IMR-90 (cell line): ENCODE measurements at regions not wholly inside any gene's neighbourhood (a gene's known extent, or its start where the extent isn't known, plus 50 kb on each side); places are given as distances from the start of the nearest gene placed in this dataset.

Experiments
- ATAC-seq: fragments of 200-7000 bp; cut with Tn5 transposase; 2 replicates; pipeline ENCODE4 v1.9.1; 2020; ENCODE audit warnings: low read depth, mild to moderate bottlenecking, moderate library complexity
- BruUV-seq: library from RNA; stranded (reverse); fragments of 400-500 nt; replicated peaks from 2 replicates; lab custom pipeline; 2021; lab: Mats Ljungman, UMichigan
- CTCF ChIA-PET: fragments of 300-600 bp; formaldehyde crosslinking; extraction: SDS; loops from one replicate; lab custom pipeline; 2021; ENCODE audit warnings: antibody characterized with exemption; lab: Yijun Ruan, JAX
- POLR2A ChIA-PET: fragments of 300-600 bp; sonication (Branson Sonifier 250); formaldehyde crosslinking; loops from one replicate; lab custom pipeline; 2022; ENCODE audit warnings: antibody characterized with exemption; ENCODE audit not compliant: unreplicated experiment; lab: Charles Lee
- DNase-seq: peaks from one replicate; pipeline ENCODE4 v3.0.0; 2013
- H2AFZ ChIP-seq: replicated peaks from 2 replicates; pipeline ENCODE3; 2013; ENCODE audit warnings: low read length, mild to moderate bottlenecking; ENCODE audit not compliant: poor library complexity
- H2AK5ac ChIP-seq: 2 replicates; pipeline ENCODE4 v1.6.1; 2013; ENCODE audit warnings: low read depth, low read length, inconsistent platforms
- H2AK9ac ChIP-seq: replicated peaks from 2 replicates; pipeline ENCODE3; 2013; ENCODE audit warnings: mild to moderate bottlenecking, low read depth, low read length, moderate library complexity; ENCODE audit not compliant: poor library complexity
- H2BK120ac ChIP-seq: 2 replicates; pipeline ENCODE4 v1.6.1; 2013; ENCODE audit warnings: low read depth, low read length, inconsistent platforms
- H2BK15ac ChIP-seq: 3 replicates; pipeline ENCODE4 v1.6.1; 2013; ENCODE audit warnings: low read depth, low read length, inconsistent platforms
- H2BK20ac ChIP-seq: 2 replicates; pipeline ENCODE4 v1.6.1; 2013; ENCODE audit warnings: low read depth, mild to moderate bottlenecking, inconsistent platforms, low read length, moderate library complexity
- H2BK5ac ChIP-seq: 2 replicates; pipeline ENCODE4 v1.6.1; 2013; ENCODE audit warnings: mild to moderate bottlenecking, low read depth, low read length, inconsistent platforms; ENCODE audit not compliant: poor library complexity, severe bottlenecking
- H3K14ac ChIP-seq: replicated peaks from 2 replicates; pipeline ENCODE4 v1.6.1; 2013; ENCODE audit warnings: low read depth, low read length, inconsistent platforms
- H3K18ac ChIP-seq: 2 replicates; pipeline ENCODE4 v1.6.1; 2013; ENCODE audit warnings: low read depth, low read length, control low read depth
- H3K23ac ChIP-seq: 2 replicates; pipeline ENCODE4 v1.6.1; 2013; ENCODE audit warnings: low read depth, low read length, inconsistent platforms
- H3K27ac ChIP-seq: 2 replicates; pipeline ENCODE4 v1.5.1; 2013; ENCODE audit warnings: mild to moderate bottlenecking, control low read depth, low read length; ENCODE audit not compliant: insufficient read depth
- H3K27me3 ChIP-seq: 2 replicates; pipeline ENCODE4 v1.6.1; 2013; ENCODE audit warnings: low read length; ENCODE audit not compliant: control insufficient read depth, insufficient read depth
- H3K36me3 ChIP-seq: 2 replicates; pipeline ENCODE4 v1.6.1; 2013; ENCODE audit warnings: low read length, mixed read lengths; ENCODE audit not compliant: control insufficient read depth, insufficient read depth
- H3K4ac ChIP-seq: 2 replicates; pipeline ENCODE4 v1.6.1; 2013; ENCODE audit warnings: low read depth, low read length, inconsistent platforms
- H3K4me1 ChIP-seq: 2 replicates; pipeline ENCODE4 v1.6.1; 2013; ENCODE audit warnings: low read length, mixed read lengths; ENCODE audit not compliant: control insufficient read depth, insufficient read depth
- H3K4me2 ChIP-seq: 2 replicates; pipeline ENCODE4 v1.6.1; 2013; ENCODE audit warnings: low read depth, mild to moderate bottlenecking, control low read depth, low read length, moderate library complexity
- H3K4me3 ChIP-seq: 2 replicates; pipeline ENCODE4 v1.5.1; 2013; ENCODE audit warnings: low read depth, mild to moderate bottlenecking, control low read depth, low read length, moderate library complexity; ENCODE audit not compliant: insufficient read depth
- H3K56ac ChIP-seq: 2 replicates; pipeline ENCODE4 v1.6.1; 2013; ENCODE audit warnings: low read length, inconsistent platforms; ENCODE audit not compliant: insufficient read depth; ENCODE audit errors: extremely low read depth
- H3K79me1 ChIP-seq, 2 experiments: 2 replicates each; pipeline ENCODE4 v1.6.1; 2013; ENCODE audit warnings: low read length in 2 of 2, inconsistent platforms in 1 of 2, low read depth in 1 of 2
- H3K9ac ChIP-seq: 2 replicates; pipeline ENCODE4 v1.6.1; 2013; ENCODE audit warnings: low read depth, low read length, control low read depth
- H3K9me1 ChIP-seq: 2 replicates; pipeline ENCODE4 v1.6.1; 2013; ENCODE audit warnings: low read length, inconsistent platforms; ENCODE audit not compliant: insufficient read depth
- H3K9me3 ChIP-seq: 2 replicates; pipeline ENCODE4 v1.6.1; 2013; ENCODE audit warnings: low read length; ENCODE audit not compliant: control insufficient read depth, insufficient read depth
- H4K20me1 ChIP-seq: 2 replicates; pipeline ENCODE4 v1.6.1; 2013; ENCODE audit warnings: low read length, inconsistent platforms; ENCODE audit not compliant: insufficient read depth
- H4K5ac ChIP-seq: 2 replicates; pipeline ENCODE4 v1.6.1; 2013; ENCODE audit warnings: mild to moderate bottlenecking, low read depth, low read length, control low read depth
- H4K8ac ChIP-seq, 2 experiments: 2 replicates each; pipeline ENCODE4 v1.6.1; 2013; ENCODE audit warnings: low read depth in 2 of 2, low read length in 2 of 2, control low read depth in 1 of 2, inconsistent platforms in 1 of 2
- H4K91ac ChIP-seq: 2 replicates; pipeline ENCODE4 v1.6.1; 2013; ENCODE audit warnings: low read depth, low read length, inconsistent platforms; ENCODE audit not compliant: insufficient read depth
- BHLHE40 ChIP-seq: fragments of 150-350 bp; IDR thresholded peaks from 2 replicates; pipeline ENCODE4 v1.6.1; 2016; ENCODE audit warnings: mild to moderate bottlenecking, low read depth, low read length
- CEBPB ChIP-seq: IDR thresholded peaks from 2 replicates; pipeline ENCODE4 v1.6.1; 2012; ENCODE audit warnings: low read depth, low read length, improper control_type of control experiment
- CHD1 ChIP-seq: IDR thresholded peaks from 2 replicates; pipeline ENCODE4 v1.6.1; 2012; ENCODE audit warnings: low read depth, low read length, improper control_type of control experiment
- CTCF ChIP-seq: conservative IDR thresholded peaks from 2 replicates; pipeline ENCODE4 v1.5.1; 2012; ENCODE audit warnings: mild to moderate bottlenecking, low read depth, low read length, improper control_type of control experiment
- ELK1 ChIP-seq: fragments of 150-350 bp; IDR thresholded peaks from 2 replicates; pipeline ENCODE4 v1.6.1; 2016; ENCODE audit warnings: low read depth, mild to moderate bottlenecking, low read length, moderate library complexity, borderline replicate concordance
- FOS ChIP-seq: fragments of 150-350 bp; IDR thresholded peaks from 2 replicates; pipeline ENCODE4 v1.6.1; 2016; ENCODE audit warnings: low read depth, low read length
- MAFK ChIP-seq: IDR thresholded peaks from 2 replicates; pipeline ENCODE4 v1.6.1; 2012; ENCODE audit warnings: low read depth, low read length, improper control_type of control experiment
- MAZ ChIP-seq: IDR thresholded peaks from 2 replicates; pipeline ENCODE4 v1.6.1; 2012; ENCODE audit warnings: low read depth, mild to moderate bottlenecking, low read length, improper control_type of control experiment, moderate library complexity, borderline replicate concordance
- MXI1 ChIP-seq: IDR thresholded peaks from 2 replicates; pipeline ENCODE4 v1.6.1; 2012; ENCODE audit warnings: low read depth, mild to moderate bottlenecking, low read length, moderate library complexity, borderline replicate concordance
- NFE2L2 ChIP-seq: fragments of 150-350 bp; IDR thresholded peaks from 2 replicates; pipeline ENCODE4 v1.6.1; 2016; ENCODE audit warnings: low read depth, mild to moderate bottlenecking, low read length
- POLR2A ChIP-seq: IDR thresholded peaks from 2 replicates; pipeline ENCODE4 v1.6.1; 2012; ENCODE audit warnings: mild to moderate bottlenecking, low read depth, low read length
- RAD21 ChIP-seq: IDR thresholded peaks from 2 replicates; pipeline ENCODE4 v1.6.1; 2012; ENCODE audit warnings: low read length, improper control_type of control experiment
- RCOR1 ChIP-seq: IDR thresholded peaks from 2 replicates; pipeline ENCODE4 v1.6.1; 2012; ENCODE audit warnings: mild to moderate bottlenecking, low read length, improper control_type of control experiment; ENCODE audit not compliant: insufficient replicate concordance
- RFX5 ChIP-seq: IDR thresholded peaks from 2 replicates; pipeline ENCODE4 v1.8.0; 2012; ENCODE audit warnings: low read depth, mild to moderate bottlenecking, low read length, moderate library complexity
- SMC3 ChIP-seq: fragments of 150-350 bp; IDR thresholded peaks from 2 replicates; pipeline ENCODE4 v1.6.1; 2016; ENCODE audit warnings: low read depth, mild to moderate bottlenecking, antibody characterized with exemption, low read length, moderate library complexity
- USF2 ChIP-seq: fragments of 150-350 bp; IDR thresholded peaks from 2 replicates; pipeline ENCODE4 v1.6.1; 2017; ENCODE audit warnings: mild to moderate bottlenecking, antibody characterized with exemption, low read length, low read depth
- WGBS, 2 experiments: methylation state at CpG; one replicate each; pipeline versions ENCODE4 v1.1.5 to v1.1.7; 2013; ENCODE audit warnings: missing lambda C conversion rate in 2 of 2; ENCODE audit not compliant: insufficient read length in 1 of 2; ENCODE audit errors: extremely low coverage in 2 of 2; 5-methylcytosine and 5-hydroxymethylcytosine counted together
- dilution Hi-C: fragments of 300-500 bp; cut with HindIII; formaldehyde crosslinking; loops from one replicate; pipeline ENCODE4 v1.14.3; 2018; ENCODE audit warnings: low sequenced_read_pairs; ENCODE audit not compliant: unreplicated experiment
- in situ Hi-C: fragments of 300-500 bp; cut with MboI; formaldehyde crosslinking; loops from 3 replicates; pipeline ENCODE4 v1.14.3; 2019; ENCODE audit warnings: low sequenced_read_pairs, inconsistent platforms, mixed read lengths
- intact Hi-C: fragments of 100-400 bp; cut with micrococcal nuclease; formaldehyde crosslinking; loops from 2 replicates; pipeline ENCODE4 v1.10.0; 2022

GRCh38 chr18:78420116-78420515 is 559.5 kb upstream of the SALL3 start:
- WGBS, 2 experiments: no CpG with 5 or more reads among the region's 10 CpGs
- intact Hi-C loops: no loop called here

More at GRCh38 chr18:78420116-78420515, 559.5 kb upstream of the SALL3 start:
- Histone ChIP-seq H3K9ac (no peak overlapping the region), H2BK20ac (no peak overlapping the region), H3K56ac (no peak overlapping the region), H3K27ac (no peak overlapping the region), H2AK5ac (no peak overlapping the region), H2AFZ (no peak overlapping the region), H2BK120ac (no peak overlapping the region), H4K91ac (no peak overlapping the region), H3K4me3 (no peak overlapping the region), H4K20me1 (no peaks in the 10 kb centered on the region), H2BK15ac (no peak overlapping the region), H3K36me3 (no peaks in the 10 kb centered on the region), H3K79me1 (no peaks in the 10 kb centered on the region), H3K14ac (no peak overlapping the region), H3K9me3 (peaks cover 25% of the 10 kb centered on the region), H3K4ac (no peak overlapping the region), H3K27me3 (no peaks in the 10 kb centered on the region), H4K5ac (no peak overlapping the region), H4K8ac (no peak overlapping the region), H3K23ac (no peak overlapping the region), H3K4me2 (no peak overlapping the region), H3K4me1 (no peaks in the 10 kb centered on the region), H3K18ac (no peak overlapping the region), H3K9me1 (no peaks in the 10 kb centered on the region), H2BK5ac (no peak overlapping the region), H2AK9ac (no peak overlapping the region)
- no peak for ATAC-seq
- TF ChIP-seq RFX5: no peak
- TF ChIP-seq SMC3: no peak
- TF ChIP-seq FOS: no peak
- no peak for TF ChIP-seq USF2
- no peak for TF ChIP-seq MAZ
- TF ChIP-seq CTCF: no peak
- no peak for TF ChIP-seq POLR2A
- TF ChIP-seq NFE2L2: no peak
- no peak for TF ChIP-seq CHD1
- TF ChIP-seq ELK1: no peak
- no peak for TF ChIP-seq MXI1
- no peak for TF ChIP-seq RAD21
- TF ChIP-seq RCOR1: no peak
- TF ChIP-seq BHLHE40: no peak
- no peak for TF ChIP-seq MAFK
- TF ChIP-seq CEBPB: no peak
- no peak for DNase-seq
- dilution Hi-C loops: no loop called here
- ChIA-PET CTCF (no interaction called here), POLR2A (no interaction called here)
- no TSS peak for BruUV-seq
- in situ Hi-C loops: no loop called here
